Prostate gland (tissue), 2 donors: ENCODE measurements at regions not wholly inside any gene's neighbourhood (a gene's known extent, or its start where the extent isn't known, plus 50 kb on each side); places are given as distances from the start of the nearest gene placed in this dataset.

Source experiments
- DNase-seq: peaks from one replicate; pipeline ENCODE4 v3.0.0-alpha.2; 2019; ENCODE audit warnings: low spot score
- H3K27ac ChIP-seq, 2 donors: fragments of 200-600 bp; sonication (generic); 2 replicates each; pipeline ENCODE4 v1.5.1; 2017 to 2019
- H3K27me3 ChIP-seq: fragments of 200-600 bp; sonication (generic); replicated peaks from 2 replicates; pipeline ENCODE4 v1.5.1; 2019; ENCODE audit not compliant: insufficient read depth
- H3K36me3 ChIP-seq, 2 donors: fragments of 200-600 bp; sonication (generic); 1 replicate in 1 of 2; 2 replicates in 1 of 2; pipeline versions ENCODE4 v1.5.1 to v1.8.1; 2017 to 2019
- H3K4me1 ChIP-seq: fragments of 200-600 bp; sonication (generic); replicated peaks from 2 replicates; pipeline ENCODE4 v1.5.1; 2019
- H3K4me3 ChIP-seq, 2 donors: fragments of 200-600 bp; sonication (generic); 2 replicates each; pipeline ENCODE4 v1.5.1; 2017 to 2019
- H3K9me3 ChIP-seq: fragments of 200-600 bp; sonication (generic); 2 replicates; pipeline ENCODE4 v1.5.1; 2017
- CTCF ChIP-seq, 4 experiments: fragments of 200-600 bp in 2 of 4; fragments of 450-650 bp in 2 of 4; sonication (generic) in 2 of 4; IDR thresholded peaks; 1 replicate in 3 of 4; 2 replicates in 1 of 4; pipeline ENCODE4 v1.5.1; 2016 to 2019; ENCODE audit warnings: antibody characterized with exemption in 4 of 4, mild to moderate bottlenecking in 2 of 4, moderate library complexity in 2 of 4
- POLR2A ChIP-seq: fragments of 450-650 bp; IDR thresholded peaks from one replicate; pipeline ENCODE4 v1.6.1; 2016; ENCODE audit warnings: antibody characterized with exemption, mild to moderate bottlenecking
- POLR2AphosphoS5 ChIP-seq: sonication (generic); formaldehyde crosslinking; IDR thresholded peaks from one replicate; pipeline ENCODE4 v1.6.1; 2017; ENCODE audit warnings: antibody characterized with exemption
- WGBS: methylation state at CpG from one replicate; pipeline ENCODE4 v1.1.5; 2018; 5-methylcytosine and 5-hydroxymethylcytosine counted together
- intact Hi-C: fragments of 100-400 bp; cut with DNase I; formaldehyde crosslinking; loops from one replicate; pipeline ENCODE4 v1.14.2; 2022

GRCh38 chr2:106624787-106625380 is 137.7 kb downstream of the CD8B2 start:
- no peaks in the 10 kb centered on the region for H3K36me3 ChIP-seq

GRCh38 chr2:106628377-106628776 is 141.2 kb downstream of the CD8B2 start:
- no peak overlapping the region for H3K4me3 ChIP-seq
- H3K27me3 ChIP-seq: no peaks in the 10 kb centered on the region
- H3K27ac ChIP-seq: no peak overlapping the region
- TF ChIP-seq CTCF (IDR thresholded peaks at IDR 0.05): no peak
- TF ChIP-seq POLR2A: no peak
- no peak for TF ChIP-seq POLR2AphosphoS5
- no peaks in the 10 kb centered on the region for H3K36me3 ChIP-seq
- intact Hi-C loops: no loop called here
- H3K9me3 ChIP-seq: no peaks in the 10 kb centered on the region
- 86% methylated on average over 3 of the region's 3 CpGs for WGBS
- no peaks in the 10 kb centered on the region for H3K4me1 ChIP-seq
- DNase-seq: no peak

More at GRCh38 chr2:106624787-106625380, 137.7 kb downstream of the CD8B2 start:
- Histone ChIP-seq H3K4me3 (no peak overlapping the region), H3K27me3 (no peaks in the 10 kb centered on the region), H3K9me3 (no peaks in the 10 kb centered on the region), H3K4me1 (no peaks in the 10 kb centered on the region), H3K27ac (no peak overlapping the region)
- TF ChIP-seq POLR2A (no peak), POLR2AphosphoS5 (no peak), CTCF (IDR thresholded peaks at IDR 0.05) (no peak)
- WGBS: 12% methylated on average over 2 of the region's 2 CpGs
- intact Hi-C loops: no loop called here
- no peak for DNase-seq

- no peaks in the 10 kb centered on the region for H3K27me3 ChIP-seq
- H3K4me1 ChIP-seq: no peaks in the 10 kb centered on the region
- no peak overlapping the region for H3K27ac ChIP-seq
- 88% methylated on average over 3 of the region's 3 CpGs for WGBS
- intact Hi-C loops: no loop called here
- H3K4me3 ChIP-seq: no peak overlapping the region
- no peaks in the 10 kb centered on the region for H3K9me3 ChIP-seq
- DNase-seq: no peak
- TF ChIP-seq POLR2A (no peak), CTCF (IDR thresholded peaks at IDR 0.05) (no peak), POLR2AphosphoS5 (no peak)
- H3K36me3 ChIP-seq: no peaks in the 10 kb centered on the region
Observed at GRCh38 chr2:106629981-106630380, 142.8 kb downstream of the CD8B2 start.

- TF ChIP-seq POLR2AphosphoS5: no peak
- TF ChIP-seq CTCF (IDR thresholded peaks at IDR 0.05): no peak
- TF ChIP-seq POLR2A: no peak
- no peak for DNase-seq
- Histone ChIP-seq H3K36me3 (no peaks in the 10 kb centered on the region), H3K9me3 (no peaks in the 10 kb centered on the region), H3K27ac (no peak overlapping the region), H3K4me3 (no peak overlapping the region), H3K4me1 (no peaks in the 10 kb centered on the region), H3K27me3 (no peaks in the 10 kb centered on the region)
- WGBS: 95% methylated on average over 1 of the region's 1 CpG
- intact Hi-C loops: no loop called here
Observed at GRCh38 chr2:106631281-106631680, 144.1 kb downstream of the CD8B2 start.

GRCh38 chr2:106638043-106638442 is 150.9 kb downstream of the CD8B2 start:
- Histone ChIP-seq H3K27ac (no peak overlapping the region), H3K27me3 (no peaks in the 10 kb centered on the region), H3K36me3 (no peaks in the 10 kb centered on the region), H3K9me3 (no peaks in the 10 kb centered on the region), H3K4me1 (no peaks in the 10 kb centered on the region), H3K4me3 (no peak overlapping the region)
- intact Hi-C loops: loop anchor here (5.0 kb wide), 1 partner anchor 1294 kb away; no protein-coding TSS in a partner anchor
- no peak for DNase-seq
- WGBS: 0% methylated on average over 1 of the region's 1 CpG
- peak in 3 of 4 experiments; percentile 44 to 48 (median 46) for TF ChIP-seq CTCF (IDR thresholded peaks at IDR 0.05)
- no peak for TF ChIP-seq POLR2A
